CD4-positive, alpha-beta T cell (primary cell): ENCODE measurements at regions not wholly inside any gene's neighbourhood (a gene's known extent, or its start where the extent isn't known, plus 50 kb on each side); places are given as distances from the start of the nearest gene placed in this dataset.

Experiments
- ATAC-seq: fragments of 200-7000 bp; cut with Tn5 transposase; one replicate; pipeline ENCODE4 v1.10.0; 2022; ENCODE audit warnings: mild to moderate bottlenecking; ENCODE audit not compliant: poor library complexity
- CTCF ChIA-PET: fragments of 350-600 bp; sonication (Branson Sonifier 250); formaldehyde crosslinking; loops from one replicate; lab custom pipeline; 2021; ENCODE audit warnings: antibody characterized with exemption, inconsistent platforms; lab: Charles Lee
- POLR2A ChIA-PET: fragments of 350-600 bp; sonication (Branson Sonifier 250); formaldehyde crosslinking; loops from one replicate; lab custom pipeline; 2021; ENCODE audit warnings: antibody characterized with exemption, inconsistent platforms; lab: Charles Lee
- DNase-seq, 14 experiments: peaks; one replicate each; pipeline ENCODE4 v3.0.0-alpha.2; 2013 to 2020; ENCODE audit warnings: mixed read lengths in 2 of 14
- H3K27ac ChIP-seq, 2 donors: one replicate each; pipeline versions ENCODE4 v1.5.1 to v1.7.0; 2013; ENCODE audit warnings: low read length in 2 of 2, low read depth in 1 of 2, mild to moderate bottlenecking in 1 of 2
- H3K27me3 ChIP-seq, 2 experiments: 1 replicate in 1 of 2; 2 replicates in 1 of 2; pipeline versions ENCODE4 v1.6.1 to v1.7.0; 2013; ENCODE audit warnings: low read length in 2 of 2, control low read depth in 1 of 2, mild to moderate bottlenecking in 1 of 2, moderate library complexity in 1 of 2; ENCODE audit not compliant: insufficient read depth in 2 of 2, control insufficient read depth in 1 of 2
- H3K36me3 ChIP-seq: one replicate; pipeline ENCODE4 v1.6.1; 2013; ENCODE audit warnings: low read length, control low read depth; ENCODE audit not compliant: insufficient read depth
- H3K4me1 ChIP-seq: one replicate; pipeline ENCODE4 v1.6.1; 2013; ENCODE audit warnings: low read length, control low read depth; ENCODE audit not compliant: insufficient read depth
- H3K4me3 ChIP-seq: one replicate; pipeline ENCODE4 v1.5.1; 2013; ENCODE audit warnings: mild to moderate bottlenecking, low read length, moderate library complexity
- H3K9me3 ChIP-seq, 2 experiments: 1 replicate in 1 of 2; 2 replicates in 1 of 2; pipeline versions ENCODE4 v1.6.1 to v1.7.0; 2013; ENCODE audit warnings: low read length in 2 of 2, mild to moderate bottlenecking in 2 of 2, control low read depth in 1 of 2, moderate library complexity in 1 of 2; ENCODE audit not compliant: control insufficient read depth in 1 of 2, insufficient read depth in 1 of 2
- H3K27ac Mint-ChIP-seq: one replicate; pipeline ENCODE4 v1.8.0; 2020; ENCODE audit warnings: mixed read lengths
- H3K27me3 Mint-ChIP-seq: one replicate; pipeline ENCODE4 v1.8.0; 2021; ENCODE audit warnings: mixed read lengths
- H3K36me3 Mint-ChIP-seq: one replicate; pipeline ENCODE4 v1.8.0; 2021; ENCODE audit warnings: low read depth, mixed read lengths
- H3K4me1 Mint-ChIP-seq: one replicate; pipeline ENCODE4 v1.8.0; 2021; ENCODE audit warnings: low read depth, mixed read lengths
- H3K4me3 Mint-ChIP-seq: one replicate; pipeline ENCODE4 v1.8.0; 2020; ENCODE audit warnings: mild to moderate bottlenecking, mixed read lengths
- H3K9me3 Mint-ChIP-seq: one replicate; pipeline ENCODE4 v1.8.0; 2020; ENCODE audit warnings: mixed read lengths
- CTCF ChIP-seq: fragments of 200-600 bp; IDR thresholded peaks from one replicate; pipeline ENCODE4 v1.8.0; 2022; ENCODE audit warnings: antibody characterized with exemption, mild to moderate bottlenecking
- intact Hi-C, 2 experiments: fragments of 100-400 bp; cut with DNase I in 1 of 2; cut with micrococcal nuclease in 1 of 2; formaldehyde crosslinking; loops; one replicate each; pipeline versions ENCODE4 v1.15.1 to v1.9.0; 2023 to 2025; cut with DNase I, micrococcal nuclease

GRCh38 chr16:87131996-87132345, 185.2 kb downstream of the C16orf95 start:
- CTCF ChIA-PET: no interaction called here
- intact Hi-C loops: no loop called here
- H3K4me3 Mint-ChIP-seq: no peak overlapping the region

GRCh38 chr16:87132361-87133014, 184.7 kb downstream of the C16orf95 start:
- Histone ChIP-seq H3K27me3 (no peaks in the 10 kb centered on the region), H3K9me3 (peaks cover 0 to 15% of the 10 kb centered on the region in 2 experiments), H3K4me3 (no peak overlapping the region), H3K4me1 (no peaks in the 10 kb centered on the region), H3K36me3 (no peaks in the 10 kb centered on the region), H3K27ac (no peak overlapping the region)
- ATAC-seq (no peak), DNase-seq (no peak)
- no peak for TF ChIP-seq CTCF
- ChIA-PET POLR2A (no interaction called here), CTCF (no interaction called here)
- no peaks in the 10 kb centered on the region for H3K4me1 Mint-ChIP-seq
- H3K36me3 Mint-ChIP-seq: no peaks in the 10 kb centered on the region
- H3K27me3 Mint-ChIP-seq: no peaks in the 10 kb centered on the region
- H3K9me3 Mint-ChIP-seq: peaks cover 2% of the 10 kb centered on the region
- H3K27ac Mint-ChIP-seq: no peak overlapping the region
- H3K4me3 Mint-ChIP-seq: no peak overlapping the region
- intact Hi-C loops: no loop called here

More at GRCh38 chr16:87131996-87132345, 185.2 kb downstream of the C16orf95 start:
- no peaks in the 10 kb centered on the region for H3K27me3 Mint-ChIP-seq
- TF ChIP-seq CTCF: no peak
- Histone ChIP-seq H3K27ac (no peak overlapping the region), H3K36me3 (no peaks in the 10 kb centered on the region), H3K4me3 (no peak overlapping the region), H3K9me3 (peaks cover 0 to 15% of the 10 kb centered on the region in 2 experiments), H3K27me3 (no peaks in the 10 kb centered on the region), H3K4me1 (no peaks in the 10 kb centered on the region)
- H3K9me3 Mint-ChIP-seq: peaks cover 2% of the 10 kb centered on the region
- ATAC-seq: no peak
- DNase-seq: no peak
- POLR2A ChIA-PET: no interaction called here
- no peaks in the 10 kb centered on the region for H3K4me1 Mint-ChIP-seq
- H3K36me3 Mint-ChIP-seq: no peaks in the 10 kb centered on the region
- no peak overlapping the region for H3K27ac Mint-ChIP-seq

- no peaks in the 10 kb centered on the region for H3K27me3 ChIP-seq
- ChIA-PET POLR2A (no interaction called here), CTCF (no interaction called here)
- peaks cover 0 to 18% of the 10 kb centered on the region in 2 experiments for H3K9me3 ChIP-seq
- H3K36me3 Mint-ChIP-seq: no peaks in the 10 kb centered on the region
- H3K36me3 ChIP-seq: no peaks in the 10 kb centered on the region
- no peak for ATAC-seq
- no peaks in the 10 kb centered on the region for H3K27me3 Mint-ChIP-seq
- no peak overlapping the region for H3K4me3 Mint-ChIP-seq
- peaks cover 2% of the 10 kb centered on the region for H3K9me3 Mint-ChIP-seq
- H3K4me1 ChIP-seq: no peaks in the 10 kb centered on the region
- no peak for TF ChIP-seq CTCF
- H3K4me1 Mint-ChIP-seq: no peaks in the 10 kb centered on the region
- intact Hi-C loops: no loop called here
- DNase-seq: no peak
- H3K4me3 ChIP-seq: no peak overlapping the region
- H3K27ac Mint-ChIP-seq: no peak overlapping the region
- H3K27ac ChIP-seq: no peak overlapping the region
Measured at GRCh38 chr16:87133112-87133850, 183.9 kb downstream of the C16orf95 start.
